Hematopoietic multipotent progenitor cell treated with erythropoietin and hydrocortisone succinate and interleukin-3 and kit ligand, for 15 days (in vitro differentiated cells): ENCODE measurements at regions not wholly inside any gene's neighbourhood (a gene's known extent, or its start where the extent isn't known, plus 50 kb on each side); places are given as distances from the start of the nearest gene placed in this dataset.
"Not testable (repeated sequence)": the region's sequence is repeated elsewhere in the genome, so short reads cannot be mapped to it uniquely, and the experiment has no call there.

ENCODE experiments used
- DNase-seq: peaks from one replicate; pipeline ENCODE4 v3.0.0-alpha.2; 2015; ENCODE audit warnings: low spot score

GRCh38 chr2:8609357-8609811, 72.5 kb upstream of the ID2 start:
- DNase-seq = no peak

GRCh38 chr2:8610775-8611174, 71.1 kb upstream of the ID2 start:
- not testable (repeated sequence) for DNase-seq

- no peak for DNase-seq
Observed at GRCh38 chr2:8611246-8611645, 70.6 kb upstream of the ID2 start.

- no peak for DNase-seq
Observed at GRCh38 chr2:8611700-8612099, 70.2 kb upstream of the ID2 start.

GRCh38 chr2:8612734-8613179, 69.1 kb upstream of the ID2 start:
- no peak for DNase-seq

- not testable (repeated sequence) for DNase-seq
Observed at GRCh38 chr2:8613207-8613999, 68.5 kb upstream of the ID2 start.

- DNase-seq = no peak
Observed at GRCh38 chr2:8614646-8615045, 67.2 kb upstream of the ID2 start.

- no peak for DNase-seq
Observed at GRCh38 chr2:8615252-8615575, 66.6 kb upstream of the ID2 start.

GRCh38 chr2:8615576-8616281, 66.1 kb upstream of the ID2 start:
- peak; percentile 91 for DNase-seq

GRCh38 chr2:8617048-8617447, 64.8 kb upstream of the ID2 start:
- DNase-seq = no peak

GRCh38 chr2:8617590-8617989, 64.3 kb upstream of the ID2 start:
- no peak for DNase-seq

GRCh38 chr2:8619071-8619470, 62.8 kb upstream of the ID2 start:
- DNase-seq = no peak

- no peak for DNase-seq
Observed at GRCh38 chr2:8620611-8621382, 61.1 kb upstream of the ID2 start.

- DNase-seq = no peak
Observed at GRCh38 chr2:8622199-8622911, 59.5 kb upstream of the ID2 start.

GRCh38 chr2:8622924-8623465, 58.9 kb upstream of the ID2 start:
- DNase-seq = no peak

GRCh38 chr2:8623576-8623957, 58.3 kb upstream of the ID2 start:
- DNase-seq = no peak

- DNase-seq = no peak
Observed at GRCh38 chr2:8623958-8624591, 57.8 kb upstream of the ID2 start.

GRCh38 chr2:8624855-8625398, 56.9 kb upstream of the ID2 start:
- DNase-seq = no peak

- no peak for DNase-seq
Observed at GRCh38 chr2:8625399-8626300, 56.2 kb upstream of the ID2 start.

- no peak for DNase-seq
Observed at GRCh38 chr2:8626572-8626971, 55.3 kb upstream of the ID2 start.
